Activated naive CD4-positive, alpha-beta T cell treated with anti-CD3 and anti-CD28 coated beads, Interleukin-2, amount 50 U/mL, for 24 hours (primary cell): ENCODE measurements at regions not wholly inside any gene's neighbourhood (a gene's known extent, or its start where the extent isn't known, plus 50 kb on each side); places are given as distances from the start of the nearest gene placed in this dataset.
"Not testable (repeated sequence)": the region's sequence is repeated elsewhere in the genome, so short reads cannot be mapped to it uniquely, and the experiment has no call there.

Source experiments
- H3K27ac Mint-ChIP-seq: one replicate; pipeline ENCODE4 v1.8.0; 2021; ENCODE audit warnings: mild to moderate bottlenecking, mixed read lengths
- H3K27me3 Mint-ChIP-seq: one replicate; pipeline ENCODE4 v1.8.0; 2021; ENCODE audit warnings: mixed read lengths
- H3K36me3 Mint-ChIP-seq: one replicate; pipeline ENCODE4 v1.8.0; 2021; ENCODE audit warnings: mixed read lengths
- H3K4me1 Mint-ChIP-seq: one replicate; pipeline ENCODE4 v1.8.0; 2021; ENCODE audit warnings: mixed read lengths
- H3K4me3 Mint-ChIP-seq: one replicate; pipeline ENCODE4 v1.8.0; 2021; ENCODE audit warnings: mild to moderate bottlenecking, mixed read lengths
- H3K9me3 Mint-ChIP-seq: one replicate; pipeline ENCODE4 v1.8.0; 2021; ENCODE audit warnings: mixed read lengths

DNA sequence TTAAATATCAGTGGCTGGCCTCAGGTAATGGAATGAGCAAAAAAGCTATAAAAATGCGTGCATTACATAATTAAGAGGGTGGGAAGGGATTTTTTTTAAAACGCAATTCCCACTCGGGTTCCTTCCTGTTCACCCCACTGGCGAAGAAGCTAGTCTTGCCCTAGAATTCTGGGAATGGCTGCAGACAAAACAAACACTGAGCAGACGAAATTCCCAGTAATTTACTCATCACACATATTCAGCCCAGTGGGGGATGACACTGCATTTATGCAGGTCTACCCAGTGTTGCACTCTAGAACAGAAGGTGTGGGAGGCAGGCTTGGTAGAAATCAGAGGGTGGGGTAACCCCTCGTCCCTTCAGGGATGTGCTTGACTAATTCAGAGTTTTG, 2695.0 kb upstream of the DEFB115 start:
- Mint-ChIP-seq H3K27me3 (no peaks in the 10 kb centered on the region), H3K4me3 (no peak overlapping the region), H3K4me1 (no peaks in the 10 kb centered on the region), H3K36me3 (peaks cover 29% of the 10 kb centered on the region), H3K9me3 (peaks cover 35% of the 10 kb centered on the region), H3K27ac (no peak overlapping the region)

- H3K27ac Mint-ChIP-seq, H3K27me3 Mint-ChIP-seq, H3K4me3 Mint-ChIP-seq, H3K4me1 Mint-ChIP-seq: not testable (repeated sequence)
- Mint-ChIP-seq H3K36me3 (peaks cover 29% of the 10 kb centered on the region), H3K9me3 (peaks cover 35% of the 10 kb centered on the region)
Measured at GRCh38 chr20:28562899-28563521, 2694.5 kb upstream of the DEFB115 start.

DNA sequence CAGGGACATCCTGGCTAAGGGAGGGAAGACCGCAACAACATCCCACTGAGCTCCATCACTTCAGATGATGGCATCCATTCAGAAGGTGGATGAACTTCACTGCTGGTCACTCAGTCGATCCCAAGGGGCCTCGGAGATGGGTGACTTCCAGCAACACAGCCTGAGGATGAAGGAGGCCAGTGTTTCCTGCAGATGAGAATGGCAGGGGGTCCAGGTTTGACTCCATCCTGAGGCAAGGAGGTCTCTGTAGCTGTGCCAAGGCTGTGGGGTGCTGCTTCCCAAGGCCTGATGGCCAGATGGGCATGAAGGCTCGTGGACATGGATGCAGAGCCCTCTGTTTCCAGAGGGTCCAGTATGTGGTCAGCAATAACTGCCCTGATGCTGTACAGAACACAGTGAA, 2693.4 kb upstream of the DEFB115 start:
- H3K27me3 Mint-ChIP-seq, H3K27ac Mint-ChIP-seq, H3K4me3 Mint-ChIP-seq, H3K4me1 Mint-ChIP-seq: not testable (repeated sequence)
- Mint-ChIP-seq H3K36me3 (peaks cover 29% of the 10 kb centered on the region), H3K9me3 (peaks cover 35% of the 10 kb centered on the region)

DNA sequence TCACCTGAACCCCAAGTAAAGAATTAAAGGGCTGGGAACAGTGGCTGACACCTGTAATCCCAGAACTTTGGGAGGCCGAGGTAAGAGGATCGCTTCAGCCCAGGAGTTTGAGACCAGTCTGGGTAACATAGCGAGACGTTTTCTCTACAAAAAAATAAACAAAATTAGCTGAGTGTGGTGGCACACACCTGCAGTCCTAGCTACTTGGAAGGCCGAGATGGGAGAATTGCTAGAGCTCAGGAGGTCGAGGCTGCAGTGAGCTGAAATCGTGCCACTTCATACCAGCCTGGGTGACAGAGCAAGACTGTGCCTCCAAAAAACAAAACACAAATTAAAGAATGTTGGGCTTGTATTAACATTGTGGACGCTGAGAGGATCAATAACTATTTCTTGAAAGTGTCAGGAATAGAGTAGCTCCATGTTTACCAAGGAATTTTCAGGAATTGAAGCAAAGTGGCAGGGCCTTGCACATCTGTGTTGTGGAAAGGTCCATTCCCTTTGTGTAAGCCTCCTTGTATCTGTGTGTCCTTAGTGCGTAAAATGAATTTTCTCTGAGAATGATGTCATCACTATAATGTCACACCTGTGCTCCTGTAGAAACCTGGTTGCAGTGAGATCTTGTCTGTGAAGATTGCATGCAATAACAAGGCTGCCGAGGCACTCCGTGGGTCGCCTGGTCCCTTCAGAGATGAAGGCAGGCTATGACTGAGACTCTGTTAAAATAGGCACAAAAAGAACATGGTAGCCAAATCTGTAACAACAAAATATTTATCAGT, 2692.6 kb upstream of the DEFB115 start:
- H3K4me1 Mint-ChIP-seq, H3K27me3 Mint-ChIP-seq, H3K4me3 Mint-ChIP-seq, H3K27ac Mint-ChIP-seq: not testable (repeated sequence)
- H3K36me3 Mint-ChIP-seq, result peaks cover 29% of the 10 kb centered on the region
- H3K9me3 Mint-ChIP-seq, result peaks cover 40% of the 10 kb centered on the region

DNA sequence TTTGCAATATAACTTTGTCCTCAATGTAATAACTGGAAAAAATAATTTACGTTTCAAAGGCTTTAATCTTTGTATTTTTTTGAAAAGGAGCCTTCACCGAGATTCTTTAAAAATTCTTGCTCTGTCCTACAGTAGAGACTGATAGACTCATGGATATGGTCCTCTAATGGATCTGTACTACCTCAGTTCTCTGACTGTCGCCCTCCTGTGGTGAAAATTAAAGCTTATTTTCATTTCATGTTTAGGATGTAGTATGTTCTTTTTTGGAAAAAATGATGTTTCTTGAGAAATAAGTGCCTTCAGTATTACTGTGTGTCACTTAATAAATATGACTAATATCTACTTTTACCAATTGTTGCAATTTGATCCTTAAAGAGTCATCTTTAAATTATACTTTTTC, 2681.5 kb upstream of the DEFB115 start:
- not testable (repeated sequence) for H3K4me1 Mint-ChIP-seq, H3K9me3 Mint-ChIP-seq, H3K27me3 Mint-ChIP-seq, H3K4me3 Mint-ChIP-seq, H3K27ac Mint-ChIP-seq
- peaks cover 23% of the 10 kb centered on the region for H3K36me3 Mint-ChIP-seq

DNA sequence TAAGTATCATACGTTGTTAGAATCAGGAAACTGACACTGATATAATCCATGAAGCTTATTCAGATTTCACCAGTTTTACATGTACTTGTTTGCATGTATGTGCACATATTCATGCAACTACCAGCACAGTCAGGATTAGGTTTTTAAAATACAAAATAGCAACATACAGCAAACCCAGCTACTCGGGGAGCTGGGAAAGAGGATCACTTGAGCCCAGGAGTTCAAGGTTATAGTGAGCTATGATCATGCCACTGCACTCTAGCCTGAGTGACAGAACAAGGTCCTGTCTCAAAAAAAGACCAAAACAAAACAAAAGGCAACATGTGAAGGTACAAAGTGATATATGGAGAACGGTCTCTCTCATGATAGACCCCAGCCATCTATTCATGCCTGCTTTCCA, 2665.8 kb upstream of the DEFB115 start:
- not testable (repeated sequence) for H3K36me3 Mint-ChIP-seq, H3K4me3 Mint-ChIP-seq, H3K27me3 Mint-ChIP-seq, H3K27ac Mint-ChIP-seq, H3K9me3 Mint-ChIP-seq
- H3K4me1 Mint-ChIP-seq, result peaks cover 18% of the 10 kb centered on the region

- not testable (repeated sequence) for H3K27ac Mint-ChIP-seq, H3K27me3 Mint-ChIP-seq, H3K9me3 Mint-ChIP-seq
- H3K36me3 Mint-ChIP-seq, result peaks cover 12% of the 10 kb centered on the region
- H3K4me1 Mint-ChIP-seq, result peaks cover 33% of the 10 kb centered on the region
- peak overlapping the region; percentile 3 for H3K4me3 Mint-ChIP-seq
Measured at GRCh38 chr20:28593383-28593782, 2664.1 kb upstream of the DEFB115 start.

DNA sequence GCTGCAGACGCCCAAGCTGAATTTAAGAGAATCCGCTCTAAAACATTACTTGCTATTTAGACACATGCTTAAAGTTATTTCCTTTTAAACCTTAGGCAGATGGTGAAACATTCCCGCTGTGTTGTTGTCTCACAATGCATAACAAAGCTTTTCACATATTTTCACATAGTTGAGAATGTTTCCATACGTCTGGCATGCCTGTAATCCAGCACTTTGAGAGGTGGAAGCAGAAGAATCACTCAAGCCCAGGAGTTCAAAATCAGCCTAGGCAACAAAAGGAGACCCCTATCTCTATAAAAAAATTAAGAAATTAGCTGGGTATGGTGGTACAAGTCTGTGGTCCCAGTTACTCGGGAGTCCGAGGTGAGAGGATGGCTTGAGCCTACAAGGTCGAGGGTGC, 2663.0 kb upstream of the DEFB115 start:
- not testable (repeated sequence) for H3K27me3 Mint-ChIP-seq, H3K9me3 Mint-ChIP-seq, H3K4me3 Mint-ChIP-seq, H3K27ac Mint-ChIP-seq
- peaks cover 33% of the 10 kb centered on the region for H3K4me1 Mint-ChIP-seq
- H3K36me3 Mint-ChIP-seq, result peaks cover 12% of the 10 kb centered on the region

DNA sequence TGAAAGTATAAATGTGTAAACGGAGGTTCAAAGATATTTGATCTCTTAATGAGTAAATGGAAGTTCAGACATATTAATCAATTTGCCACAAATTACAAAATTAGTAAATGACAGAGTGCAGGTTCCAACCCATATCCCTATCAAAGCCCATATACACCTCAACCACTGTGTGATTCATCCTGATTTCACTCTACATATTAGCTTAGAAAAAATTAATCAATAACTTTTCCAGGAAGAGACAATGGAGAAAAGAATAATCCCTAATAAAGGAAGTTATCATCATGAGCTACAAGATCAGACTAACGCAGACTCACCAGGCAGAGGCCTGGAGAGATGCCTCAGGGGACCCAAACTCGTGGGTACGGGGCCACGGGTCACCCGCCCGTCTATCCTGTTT, 2655.5 kb upstream of the DEFB115 start:
- not testable (repeated sequence) for H3K36me3 Mint-ChIP-seq, H3K9me3 Mint-ChIP-seq, H3K27me3 Mint-ChIP-seq
- peak overlapping the region; percentile 98 for H3K4me3 Mint-ChIP-seq
- H3K4me1 Mint-ChIP-seq, result peaks cover 42% of the 10 kb centered on the region
- peak overlapping the region; percentile 66 for H3K27ac Mint-ChIP-seq

DNA sequence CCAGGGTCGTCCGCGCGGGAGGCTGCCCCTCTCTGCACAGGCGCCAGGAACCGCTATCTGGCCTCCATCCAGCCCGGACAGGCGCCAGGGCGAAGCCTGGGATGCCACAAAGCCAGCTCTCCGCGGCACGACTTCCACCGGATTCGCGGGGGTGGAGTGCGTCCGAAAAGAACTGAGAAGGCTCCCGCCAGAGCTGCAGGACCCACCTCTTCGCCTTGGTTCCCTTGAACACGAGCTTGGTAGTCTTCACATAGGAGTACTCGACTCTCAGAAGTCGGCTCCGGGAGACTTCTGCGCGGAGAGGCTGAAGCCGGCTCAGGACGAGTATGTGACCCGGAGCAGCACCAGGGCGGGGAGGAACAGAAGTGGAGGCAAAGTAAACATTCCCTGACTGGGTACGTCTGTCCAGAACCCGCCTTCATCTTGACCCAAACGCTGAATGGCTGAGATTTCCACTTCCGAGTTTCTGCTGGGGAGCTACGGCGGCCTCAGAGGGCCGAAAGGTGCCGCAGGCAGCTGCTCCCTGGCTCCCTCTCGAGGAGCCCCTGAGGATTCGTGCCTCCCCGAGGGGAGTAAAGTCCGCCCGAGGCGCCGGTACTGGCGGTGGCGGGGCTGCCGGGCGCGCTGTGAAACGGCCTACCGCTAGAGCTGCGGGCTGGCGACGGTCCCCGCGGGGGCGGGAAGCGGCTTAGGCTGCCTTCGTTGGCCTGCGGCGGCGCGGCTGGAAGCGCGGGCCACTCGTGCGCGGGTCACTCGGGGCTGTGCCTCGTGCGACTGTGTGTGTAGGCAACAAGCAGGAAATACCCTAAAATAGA, 2654.9 kb upstream of the DEFB115 start:
- H3K9me3 Mint-ChIP-seq, H3K36me3 Mint-ChIP-seq, H3K27me3 Mint-ChIP-seq: not testable (repeated sequence)
- peak overlapping the region; percentile 92 for H3K27ac Mint-ChIP-seq
- peak overlapping the region; percentile 98 for H3K4me3 Mint-ChIP-seq
- H3K4me1 Mint-ChIP-seq, result peaks cover 36% of the 10 kb centered on the region

- H3K4me3 Mint-ChIP-seq, result peak overlapping the region; percentile 98
- H3K4me1 Mint-ChIP-seq, result peaks cover 30% of the 10 kb centered on the region
- not testable (repeated sequence) for H3K27me3 Mint-ChIP-seq, H3K9me3 Mint-ChIP-seq, H3K36me3 Mint-ChIP-seq
- H3K27ac Mint-ChIP-seq, result peak overlapping the region; percentile 92
Measured at GRCh38 chr20:28603218-28603577, 2654.3 kb upstream of the DEFB115 start.

GRCh38 chr20:28616354-28616753, 2641.1 kb upstream of the DEFB115 start:
- H3K9me3 Mint-ChIP-seq, result peaks cover 52% of the 10 kb centered on the region
- no peaks in the 10 kb centered on the region for H3K4me1 Mint-ChIP-seq

DNA sequence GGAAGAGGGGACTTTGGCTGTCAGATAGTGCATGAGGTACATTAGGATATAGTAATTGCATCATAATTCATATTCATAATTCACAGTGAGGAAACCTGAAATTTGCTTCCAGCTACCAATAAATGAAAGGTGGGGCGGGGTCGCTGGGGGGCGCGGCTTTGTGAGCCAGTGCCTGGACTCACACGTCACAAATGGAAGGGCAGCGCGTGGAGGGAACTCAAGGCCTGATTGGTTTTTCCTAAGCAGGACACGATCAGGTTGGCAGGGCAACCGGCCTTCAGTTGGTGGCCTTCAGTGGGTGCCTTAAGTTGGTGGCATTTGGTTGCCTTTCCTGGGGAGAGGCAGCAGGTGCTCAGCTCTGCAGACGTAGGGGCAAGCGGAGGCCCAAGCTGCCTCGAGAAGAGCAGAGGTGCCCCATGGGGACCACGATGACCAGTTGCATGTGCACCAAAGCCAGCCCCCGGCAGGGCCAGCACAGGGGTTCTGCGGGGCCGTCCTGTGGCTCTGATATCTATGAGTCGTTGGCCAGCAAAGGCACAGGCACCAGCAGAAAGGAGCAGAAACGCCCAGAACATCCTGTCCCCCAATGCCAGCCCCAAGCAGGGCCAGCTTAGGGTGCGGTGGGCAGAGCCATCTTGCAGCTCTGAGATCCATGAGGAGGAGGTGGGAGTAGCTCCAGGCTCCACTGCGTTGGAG, 2637.4 kb upstream of the DEFB115 start:
- H3K27ac Mint-ChIP-seq, H3K4me1 Mint-ChIP-seq, H3K4me3 Mint-ChIP-seq, H3K27me3 Mint-ChIP-seq, H3K36me3 Mint-ChIP-seq: not testable (repeated sequence)
- H3K9me3 Mint-ChIP-seq, result peaks cover 20% of the 10 kb centered on the region

More at GRCh38 chr20:28616354-28616753, 2641.1 kb upstream of the DEFB115 start:
- Mint-ChIP-seq H3K4me3 (no peak overlapping the region), H3K27me3 (peaks cover 4% of the 10 kb centered on the region), H3K27ac (no peak overlapping the region), H3K36me3 (peaks cover 5% of the 10 kb centered on the region)

DNA sequence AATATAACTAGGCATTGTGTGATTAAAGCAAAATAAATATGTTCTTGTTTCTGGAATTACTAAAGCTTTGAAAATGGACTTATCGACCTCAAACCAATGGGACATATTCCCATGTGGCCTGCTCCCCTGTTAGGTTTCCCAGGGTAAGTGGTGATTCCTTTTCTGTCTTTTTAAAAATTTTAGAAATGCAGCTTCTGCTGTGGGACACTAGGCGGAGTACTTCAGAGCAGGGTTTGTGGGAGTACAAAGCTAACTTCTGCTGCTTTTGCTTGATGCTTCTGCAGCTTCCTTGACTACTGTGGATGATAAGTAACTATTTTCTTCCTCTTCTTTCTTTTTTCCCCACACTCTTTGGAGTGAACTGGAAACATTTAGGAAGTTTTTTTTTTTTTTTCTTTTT, 2632.4 kb upstream of the DEFB115 start:
- H3K27ac Mint-ChIP-seq, H3K36me3 Mint-ChIP-seq, H3K4me1 Mint-ChIP-seq, H3K27me3 Mint-ChIP-seq, H3K4me3 Mint-ChIP-seq: not testable (repeated sequence)
- peaks cover 11% of the 10 kb centered on the region for H3K9me3 Mint-ChIP-seq

- H3K27ac Mint-ChIP-seq, H3K4me3 Mint-ChIP-seq, H3K9me3 Mint-ChIP-seq, H3K27me3 Mint-ChIP-seq, H3K4me1 Mint-ChIP-seq, H3K36me3 Mint-ChIP-seq: not testable (repeated sequence)
Measured at GRCh38 chr20:28640831-28641230, 2616.6 kb upstream of the DEFB115 start.
